ENCODE measurements at regions not wholly inside any gene's neighbourhood (a gene's known extent, or its start where the extent isn't known, plus 50 kb on each side); places are given as distances from the start of the nearest gene placed in this dataset.

DNA sequence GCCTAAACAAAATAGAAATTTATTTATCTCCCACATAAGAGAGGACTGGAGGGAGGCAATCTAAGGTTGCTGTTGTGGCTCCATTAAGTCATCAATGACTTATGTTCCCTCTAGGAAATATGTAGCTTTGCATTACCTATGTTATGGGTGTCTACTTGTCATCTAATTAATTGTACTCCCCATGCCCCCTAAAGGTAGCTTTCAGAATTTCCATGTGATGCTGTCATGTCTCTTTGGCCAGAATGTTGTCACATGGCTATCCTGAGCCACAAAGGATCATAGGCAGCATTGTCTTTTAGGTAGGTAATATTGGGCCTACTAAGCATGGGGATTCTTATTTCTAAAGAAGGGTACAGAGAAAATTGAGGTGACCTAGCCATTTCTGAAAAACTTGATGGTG is 935.6 kb upstream of the FANCL start:
- Mint-ChIP-seq H3K4me1 (peaks cover 2% of the 10 kb centered on the region), H3K4me3 (no peak overlapping the region)

DNA sequence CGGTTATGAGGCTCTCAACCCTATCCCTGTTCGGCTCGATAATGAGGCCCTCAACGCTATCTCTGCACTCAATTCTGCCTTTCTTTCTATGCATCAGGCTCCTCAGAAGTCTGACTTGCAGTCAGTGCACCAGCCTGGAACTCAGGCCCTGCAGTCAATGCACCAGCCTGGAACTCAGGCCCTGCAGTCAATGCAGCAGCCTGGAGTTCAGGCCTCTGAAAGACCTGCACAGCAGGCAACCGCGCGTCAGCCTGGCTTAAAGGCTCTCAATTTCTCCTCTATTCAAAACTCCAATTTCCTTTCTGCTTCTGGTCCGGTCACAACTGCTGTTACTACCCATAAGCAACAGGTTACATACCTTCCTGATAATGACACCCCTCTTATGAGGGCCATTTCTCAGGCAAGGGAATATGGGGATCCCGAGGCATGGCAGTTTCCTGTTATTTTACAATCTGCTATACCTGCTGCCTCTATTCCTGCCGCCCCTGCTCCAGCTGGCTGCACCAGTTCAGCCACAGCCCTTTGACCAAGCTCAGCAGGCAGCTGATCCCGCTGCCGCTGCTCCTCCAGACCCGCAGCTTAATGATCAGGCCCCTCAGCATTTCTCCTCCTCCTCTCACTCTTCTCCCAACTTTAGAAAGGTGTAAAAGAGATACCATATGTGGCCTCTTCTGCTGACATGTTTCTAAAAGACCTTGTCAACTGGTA is 933.6 kb upstream of the FANCL start:
- no peak for DNase-seq
- H3K27me3 Mint-ChIP-seq (ENCODE audit: insufficient read depth), result no peaks in the 10 kb centered on the region
- Histone ChIP-seq H3K4me1 (ENCODE audit: control insufficient read depth, insufficient read depth, low read length) (no peaks in the 10 kb centered on the region), H3K9me3 (ENCODE audit: control insufficient read depth, low read length) (no peaks in the 10 kb centered on the region), H3K9ac (ENCODE audit: extremely low read depth, low read length, poor library complexity, severe bottlenecking) (no peak overlapping the region), H3K27me3 (ENCODE audit: control insufficient read depth, insufficient read depth, low read length, poor library complexity, severe bottlenecking) (no peaks in the 10 kb centered on the region), H3K36me3 (ENCODE audit: control insufficient read depth, insufficient read depth, low read length) (no peaks in the 10 kb centered on the region), H3K27ac (ENCODE audit: low read depth, low read length) (no peak overlapping the region), H3K4me3 (ENCODE audit: low read length) (no peak overlapping the region)
- no peaks in the 10 kb centered on the region for H3K36me3 Mint-ChIP-seq (ENCODE audit: low read depth)
- 71 to 73% methylated on average over 7 to 13 of the region's 13 CpGs for WGBS, 2 experiments (ENCODE audit: insufficient coverage in 1 of 2, insufficient read length in 1 of 2)
- H3K27ac Mint-ChIP-seq, result no peak overlapping the region
- no peaks in the 10 kb centered on the region for H3K9me3 Mint-ChIP-seq
- TF ChIP-seq, protein P1, sequence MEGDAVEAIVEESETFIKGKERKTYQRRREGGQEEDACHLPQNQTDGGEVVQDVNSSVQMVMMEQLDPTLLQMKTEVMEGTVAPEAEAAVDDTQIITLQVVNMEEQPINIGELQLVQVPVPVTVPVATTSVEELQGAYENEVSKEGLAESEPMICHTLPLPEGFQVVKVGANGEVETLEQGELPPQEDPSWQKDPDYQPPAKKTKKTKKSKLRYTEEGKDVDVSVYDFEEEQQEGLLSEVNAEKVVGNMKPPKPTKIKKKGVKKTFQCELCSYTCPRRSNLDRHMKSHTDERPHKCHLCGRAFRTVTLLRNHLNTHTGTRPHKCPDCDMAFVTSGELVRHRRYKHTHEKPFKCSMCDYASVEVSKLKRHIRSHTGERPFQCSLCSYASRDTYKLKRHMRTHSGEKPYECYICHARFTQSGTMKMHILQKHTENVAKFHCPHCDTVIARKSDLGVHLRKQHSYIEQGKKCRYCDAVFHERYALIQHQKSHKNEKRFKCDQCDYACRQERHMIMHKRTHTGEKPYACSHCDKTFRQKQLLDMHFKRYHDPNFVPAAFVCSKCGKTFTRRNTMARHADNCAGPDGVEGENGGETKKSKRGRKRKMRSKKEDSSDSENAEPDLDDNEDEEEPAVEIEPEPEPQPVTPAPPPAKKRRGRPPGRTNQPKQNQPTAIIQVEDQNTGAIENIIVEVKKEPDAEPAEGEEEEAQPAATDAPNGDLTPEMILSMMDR (conservative IDR thresholded peaks at IDR 0.05), result no peak
- H3K4me3 Mint-ChIP-seq, result no peak overlapping the region
- peaks cover 2% of the 10 kb centered on the region for H3K4me1 Mint-ChIP-seq

More for the DNA sequence above, 935.6 kb upstream of the FANCL start:
- Histone ChIP-seq H3K27ac (ENCODE audit: low read depth, low read length) (no peak overlapping the region), H3K36me3 (ENCODE audit: control insufficient read depth, insufficient read depth, low read length) (no peaks in the 10 kb centered on the region), H3K27me3 (ENCODE audit: control insufficient read depth, insufficient read depth, low read length, poor library complexity, severe bottlenecking) (no peaks in the 10 kb centered on the region), H3K4me1 (ENCODE audit: control insufficient read depth, insufficient read depth, low read length) (no peaks in the 10 kb centered on the region), H3K9ac (ENCODE audit: extremely low read depth, low read length, poor library complexity, severe bottlenecking) (no peak overlapping the region), H3K4me3 (ENCODE audit: low read length) (no peak overlapping the region), H3K9me3 (ENCODE audit: control insufficient read depth, low read length) (no peaks in the 10 kb centered on the region)
- Mint-ChIP-seq H3K36me3 (ENCODE audit: low read depth) (no peaks in the 10 kb centered on the region), H3K9me3 (no peaks in the 10 kb centered on the region), H3K27me3 (ENCODE audit: insufficient read depth) (peaks cover 3% of the 10 kb centered on the region), H3K27ac (no peak overlapping the region)
- DNase-seq, result no peak
- TF ChIP-seq, protein P1 (conservative IDR thresholded peaks at IDR 0.05), result peak; percentile 36

DNA sequence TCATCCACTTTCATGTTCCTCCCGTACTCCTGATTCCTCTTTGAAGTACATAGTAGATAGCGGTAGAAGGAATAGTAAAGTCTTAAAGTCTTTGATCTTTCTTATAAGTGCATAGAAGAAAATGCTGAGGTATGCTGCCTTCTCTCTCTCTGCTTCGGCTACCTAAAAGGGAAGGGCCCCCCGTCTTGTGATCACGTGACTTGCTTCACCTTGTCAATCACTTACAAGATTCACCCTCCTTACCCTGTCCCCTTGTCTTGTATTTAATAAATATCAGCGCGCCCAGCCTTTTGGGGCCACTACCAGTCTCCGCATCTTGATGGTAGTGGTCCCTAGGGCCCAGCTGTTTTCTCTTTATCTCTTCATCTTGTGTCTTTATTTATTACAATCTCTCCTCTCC is 932.2 kb upstream of the FANCL start:
- TF ChIP-seq, protein P1 (conservative IDR thresholded peaks at IDR 0.05), result no peak
- DNase-seq, result no peak
- H3K9ac ChIP-seq (ENCODE audit: extremely low read depth, low read length, poor library complexity, severe bottlenecking), result no peak overlapping the region
- Mint-ChIP-seq H3K36me3 (ENCODE audit: low read depth) (no peaks in the 10 kb centered on the region), H3K9me3 (no peaks in the 10 kb centered on the region), H3K4me3 (no peak overlapping the region), H3K27ac (no peak overlapping the region), H3K27me3 (ENCODE audit: insufficient read depth) (no peaks in the 10 kb centered on the region), H3K4me1 (peaks cover 2% of the 10 kb centered on the region)
- H3K27ac ChIP-seq (ENCODE audit: low read depth, low read length), result no peak overlapping the region
- no peaks in the 10 kb centered on the region for H3K27me3 ChIP-seq (ENCODE audit: control insufficient read depth, insufficient read depth, low read length, poor library complexity, severe bottlenecking)
- WGBS, 2 experiments (ENCODE audit: insufficient coverage in 1 of 2, insufficient read length in 1 of 2), result 94% methylated on average over 7 of the region's 8 CpGs; no CpG with 5 or more reads in 1 of the 2 experiments
- no peak overlapping the region for H3K4me3 ChIP-seq (ENCODE audit: low read length)
- H3K4me1 ChIP-seq (ENCODE audit: control insufficient read depth, insufficient read depth, low read length), result no peaks in the 10 kb centered on the region
- no peaks in the 10 kb centered on the region for H3K36me3 ChIP-seq (ENCODE audit: control insufficient read depth, insufficient read depth, low read length)
- H3K9me3 ChIP-seq (ENCODE audit: control insufficient read depth, low read length), result no peaks in the 10 kb centered on the region

Data from endodermal cell (in vitro differentiated cells).